Fibroblast of skin of abdomen (primary cell): ENCODE measurements at regions not wholly inside any gene's neighbourhood (a gene's known extent, or its start where the extent isn't known, plus 50 kb on each side); places are given as distances from the start of the nearest gene placed in this dataset.
A peak's percentile ranks its signal among the peaks of the same experiment; 100 is the strongest.

Experiments used
- DNase-seq: peaks from one replicate; pipeline ENCODE4 v3.0.0-alpha.2; 2013

DNA sequence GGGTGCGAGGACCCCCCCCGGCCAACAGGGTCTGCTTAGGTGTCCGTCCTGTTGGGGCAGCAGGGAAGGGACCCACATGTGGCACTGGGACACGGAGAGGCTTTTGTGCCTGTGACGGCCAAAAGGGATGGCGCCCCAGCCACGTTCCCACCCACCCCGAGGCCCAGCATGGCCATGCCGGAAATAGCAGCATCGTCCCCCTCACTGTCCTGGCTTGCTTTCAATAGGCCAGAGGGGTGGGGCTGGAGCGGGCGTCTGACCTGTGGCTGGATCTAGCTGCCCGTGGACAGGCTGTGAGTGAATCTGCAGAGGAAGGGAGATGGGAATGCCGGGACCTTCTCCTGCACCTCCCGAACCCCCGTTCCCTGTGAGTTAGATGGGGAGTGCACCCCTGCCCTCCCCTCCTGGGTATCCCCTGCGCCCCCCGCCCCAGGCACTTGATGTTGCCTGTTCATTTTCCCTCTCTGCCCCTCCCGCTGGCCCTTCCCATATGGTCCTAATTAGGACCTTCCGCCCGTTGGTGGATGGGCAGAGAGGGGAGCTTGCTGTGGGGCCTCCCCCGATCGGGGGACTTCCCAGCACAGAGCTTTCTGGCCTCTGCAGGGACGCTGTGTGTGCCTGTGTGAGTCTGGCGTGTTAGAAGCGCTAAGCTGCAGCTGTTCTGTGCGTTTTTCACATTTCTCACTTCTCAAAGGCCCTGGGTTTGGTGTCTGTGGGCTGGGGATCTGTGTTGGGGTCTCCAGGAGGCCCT is 292.8 kb downstream of the SEC14L1 start:
- DNase-seq = peak; percentile 89

DNA sequence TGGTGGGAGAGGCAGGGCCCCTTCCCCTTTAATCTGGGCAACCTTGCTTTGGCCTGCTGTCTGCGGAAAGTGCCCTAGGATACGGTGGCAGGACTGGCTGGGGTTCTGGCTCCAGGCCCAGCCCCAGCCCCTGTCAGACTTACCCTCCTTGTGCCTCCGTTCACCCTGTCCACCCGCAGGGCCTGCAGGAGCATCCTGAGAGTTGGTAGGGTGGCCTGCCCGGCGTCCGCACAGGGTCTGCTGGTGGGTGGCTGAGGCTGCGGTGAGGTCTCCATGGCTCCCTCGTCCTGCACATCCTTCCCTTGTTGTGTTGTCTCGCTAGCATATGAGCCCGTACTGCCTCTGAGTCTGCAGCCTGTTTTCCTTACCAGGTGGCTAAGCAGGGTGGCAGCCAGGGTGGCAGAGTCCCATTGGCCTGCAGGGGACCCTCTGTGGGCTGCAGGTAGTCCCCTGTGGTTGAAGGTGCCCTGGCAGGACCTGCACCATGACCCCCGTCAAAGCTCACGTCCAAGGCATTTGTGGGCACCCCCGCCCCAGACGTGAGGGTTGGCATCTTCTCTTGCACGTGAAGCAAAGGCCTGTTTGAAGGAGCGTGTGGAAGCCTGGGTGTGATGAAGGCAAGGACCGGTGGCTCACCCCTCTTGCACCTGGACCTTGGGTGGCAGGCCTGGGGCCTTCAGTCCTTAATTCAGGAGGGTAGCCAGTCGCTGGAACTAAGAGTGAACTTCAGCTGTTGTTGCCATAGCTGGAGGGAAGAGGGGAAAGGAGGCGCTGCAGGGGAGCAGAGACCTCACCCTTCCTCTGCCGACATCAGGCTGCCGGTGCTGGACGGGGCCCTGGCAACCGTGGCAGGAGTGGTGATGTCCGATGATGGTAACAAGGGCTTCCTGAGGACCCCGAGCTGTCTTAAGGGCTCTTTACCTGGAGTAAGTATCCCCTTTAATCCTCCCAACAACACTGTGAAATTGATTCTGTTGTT is 293.7 kb downstream of the SEC14L1 start:
- no peak for DNase-seq

DNA sequence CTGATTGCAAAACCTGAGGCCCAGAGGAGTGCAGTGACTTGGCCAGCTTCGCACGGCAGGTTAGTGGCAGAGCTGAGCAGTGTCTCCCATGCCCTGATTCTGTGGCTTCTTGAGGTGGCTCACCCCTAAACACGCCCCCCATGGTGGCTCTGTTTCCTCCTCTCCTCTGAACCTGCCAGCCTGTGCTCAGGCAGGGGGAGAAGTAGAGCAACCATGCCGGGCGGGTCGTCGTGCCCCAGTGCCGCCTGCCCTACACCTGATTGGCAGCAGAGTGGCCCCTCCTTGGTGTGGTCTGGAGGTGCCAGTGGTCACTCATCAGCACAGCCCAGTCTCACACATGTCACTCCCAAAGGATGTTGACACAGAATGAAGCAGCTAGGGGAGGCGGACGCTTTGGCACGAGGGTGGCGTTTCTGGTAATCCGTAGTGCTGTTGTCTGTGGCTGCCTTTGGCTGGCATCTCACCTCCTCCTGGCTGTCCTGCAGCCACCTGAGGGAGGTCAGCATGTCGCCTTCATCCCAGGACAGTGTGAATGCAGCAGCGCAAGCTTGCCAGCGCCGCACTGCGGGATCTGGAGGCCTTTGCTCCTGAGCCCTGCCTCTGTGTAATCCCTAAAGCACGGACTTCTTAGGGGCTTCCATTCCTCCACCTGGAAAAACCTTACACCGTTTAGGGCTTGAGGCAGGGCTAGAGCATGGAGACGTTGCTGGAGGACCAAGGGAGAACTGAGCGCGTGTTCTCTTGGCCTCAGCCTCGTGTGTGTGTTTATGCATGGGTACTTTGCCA is 294.7 kb downstream of the SEC14L1 start:
- DNase-seq = no peak

DNA sequence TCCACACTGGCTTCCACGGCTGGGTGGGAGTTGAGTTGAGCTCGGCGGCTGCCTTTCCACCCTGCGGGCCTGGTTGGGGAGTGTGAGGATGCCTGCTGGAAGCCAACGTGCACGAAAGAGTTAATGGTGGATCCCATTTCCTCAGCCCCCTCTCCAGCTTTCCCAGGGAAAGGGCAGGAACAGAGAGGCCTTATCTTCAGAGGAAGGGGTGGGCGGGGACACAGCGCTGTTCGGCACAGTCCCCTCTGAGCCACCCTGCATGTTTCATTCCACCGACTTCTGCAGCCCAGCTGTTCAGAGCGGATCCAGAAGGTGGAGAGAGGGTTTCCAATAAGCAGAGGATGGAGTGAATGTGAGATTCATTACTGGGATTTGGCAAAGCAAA is 295.3 kb downstream of the SEC14L1 start:
- DNase-seq = peak; percentile 64

GRCh38 chr17:77436481-77436880 is 295.7 kb downstream of the SEC14L1 start:
- no peak for DNase-seq

- DNase-seq = peak; percentile 89
Measured at GRCh38 chr17:77437017-77437416, 296.2 kb downstream of the SEC14L1 start.

DNA sequence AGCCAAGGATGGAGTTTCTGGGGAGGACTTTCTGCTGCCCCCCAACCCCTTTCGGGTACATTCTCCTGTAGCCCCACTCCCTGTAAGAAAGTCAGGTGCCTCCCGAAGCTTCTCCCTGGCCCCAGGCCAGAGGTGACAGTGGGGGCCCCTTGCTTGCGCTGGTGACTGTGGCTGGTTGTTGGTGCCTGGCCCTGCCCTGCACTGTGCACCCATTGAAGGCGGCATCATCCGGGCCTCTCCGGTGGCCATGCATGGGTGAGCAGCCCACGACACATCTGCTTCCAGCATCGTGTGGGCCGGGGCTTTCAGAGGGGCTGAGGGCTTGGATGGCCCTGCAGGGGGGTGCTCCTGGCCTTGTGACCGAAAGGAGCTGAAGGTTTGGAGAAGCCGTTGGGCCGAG is 297.0 kb downstream of the SEC14L1 start:
- no peak for DNase-seq

- no peak for DNase-seq
Measured at GRCh38 chr17:77438241-77439188, 297.7 kb downstream of the SEC14L1 start.

DNA sequence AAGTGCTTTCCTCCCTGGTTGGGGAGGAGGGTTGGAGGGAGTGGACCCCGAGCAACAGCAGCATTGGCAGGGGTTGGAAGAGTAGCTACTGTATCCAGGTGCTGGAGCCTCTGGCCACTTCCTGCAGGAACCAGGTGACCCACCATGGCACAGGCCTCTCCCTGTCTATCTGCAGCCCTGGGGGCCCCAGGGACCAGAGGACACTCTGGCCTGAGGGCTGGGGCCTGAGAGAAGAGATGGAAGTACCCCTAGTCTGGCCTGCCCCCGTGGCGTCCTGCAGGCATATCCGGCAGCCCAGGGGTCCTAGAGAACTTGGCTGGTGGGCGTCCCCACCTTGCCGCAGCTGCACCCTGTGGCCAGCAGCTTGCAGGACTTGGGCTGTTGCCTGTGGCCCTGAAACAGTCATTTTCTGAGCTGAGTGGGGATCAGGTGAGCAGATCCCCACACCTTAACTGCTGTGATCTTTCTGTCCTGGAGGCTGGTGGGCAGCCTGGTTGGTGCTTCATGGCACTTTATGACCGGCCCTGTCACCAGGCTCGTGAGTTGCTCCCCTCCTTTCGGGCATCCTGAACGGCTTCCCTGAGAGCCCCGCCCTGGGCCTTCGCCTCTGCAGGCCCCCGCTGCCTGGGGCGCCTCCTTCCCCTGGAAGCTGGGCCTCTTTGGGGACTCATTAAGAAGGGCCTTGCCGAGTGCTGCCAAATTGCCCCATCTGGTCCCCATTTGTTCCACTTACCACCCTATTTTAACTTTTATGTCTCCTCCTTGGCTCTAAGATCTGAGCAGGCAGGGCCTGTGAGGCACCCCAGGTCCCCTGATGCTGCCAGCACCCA is 298.6 kb downstream of the SEC14L1 start:
- no peak for DNase-seq

GRCh38 chr17:77440560-77440981 is 299.8 kb downstream of the SEC14L1 start:
- no peak for DNase-seq

DNA sequence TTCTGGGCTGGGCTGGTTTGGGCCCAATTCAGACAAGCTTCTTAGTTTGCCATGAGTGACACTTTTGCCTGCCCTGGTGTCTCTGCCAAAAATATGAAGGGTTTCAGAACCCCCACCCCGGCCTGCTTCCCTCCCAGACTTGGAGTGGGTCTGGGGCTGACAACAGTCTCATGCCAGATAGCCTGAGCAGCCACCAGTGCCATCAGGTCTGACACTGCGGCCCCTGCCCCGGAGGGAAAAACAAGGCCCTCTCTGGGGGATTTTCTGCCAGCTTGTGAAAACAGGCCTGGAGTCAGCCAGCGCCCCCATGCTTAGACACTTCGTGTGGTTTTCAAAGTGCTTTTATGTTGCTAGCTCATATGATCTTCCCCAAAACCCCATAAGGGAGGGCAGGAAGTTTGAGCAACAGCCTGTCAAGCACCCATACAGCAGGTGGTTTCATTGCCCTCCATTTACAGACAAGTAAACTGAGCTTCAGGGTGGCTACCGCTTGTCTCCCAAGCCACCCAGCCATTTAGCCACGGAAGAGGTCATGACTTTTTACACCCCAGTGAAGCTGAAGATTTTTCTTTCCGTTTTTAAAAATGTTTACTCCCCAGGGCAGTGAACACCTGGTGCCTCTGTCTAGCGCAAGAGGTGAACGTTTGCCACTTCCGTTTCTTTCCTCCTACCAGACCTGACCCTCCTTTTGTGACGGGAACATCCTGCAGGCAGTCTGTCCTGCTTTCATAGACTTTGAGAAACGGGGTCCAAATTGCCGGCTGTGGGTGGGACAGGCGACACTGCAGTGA is 300.6 kb downstream of the SEC14L1 start:
- DNase-seq = no peak

DNA sequence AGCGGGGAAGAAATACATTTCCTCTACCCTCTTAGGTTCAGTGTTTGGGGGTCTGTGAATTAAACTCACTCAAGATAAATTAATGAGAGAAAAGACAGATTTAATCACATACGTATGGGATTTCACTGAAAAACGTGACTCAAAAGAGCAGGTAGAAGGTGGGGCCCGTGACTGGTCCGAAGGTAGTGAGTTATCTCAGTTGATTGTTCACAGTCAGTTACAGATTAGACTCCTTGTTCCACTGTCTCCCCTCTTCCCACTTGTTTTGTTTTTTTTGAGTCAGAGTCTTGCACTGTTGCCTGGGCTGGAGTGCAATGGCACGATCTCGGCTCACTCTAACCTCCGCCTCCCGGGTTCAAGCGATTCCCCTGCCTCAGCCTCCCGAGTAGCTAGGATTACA is 301.2 kb downstream of the SEC14L1 start:
- no peak for DNase-seq

DNA sequence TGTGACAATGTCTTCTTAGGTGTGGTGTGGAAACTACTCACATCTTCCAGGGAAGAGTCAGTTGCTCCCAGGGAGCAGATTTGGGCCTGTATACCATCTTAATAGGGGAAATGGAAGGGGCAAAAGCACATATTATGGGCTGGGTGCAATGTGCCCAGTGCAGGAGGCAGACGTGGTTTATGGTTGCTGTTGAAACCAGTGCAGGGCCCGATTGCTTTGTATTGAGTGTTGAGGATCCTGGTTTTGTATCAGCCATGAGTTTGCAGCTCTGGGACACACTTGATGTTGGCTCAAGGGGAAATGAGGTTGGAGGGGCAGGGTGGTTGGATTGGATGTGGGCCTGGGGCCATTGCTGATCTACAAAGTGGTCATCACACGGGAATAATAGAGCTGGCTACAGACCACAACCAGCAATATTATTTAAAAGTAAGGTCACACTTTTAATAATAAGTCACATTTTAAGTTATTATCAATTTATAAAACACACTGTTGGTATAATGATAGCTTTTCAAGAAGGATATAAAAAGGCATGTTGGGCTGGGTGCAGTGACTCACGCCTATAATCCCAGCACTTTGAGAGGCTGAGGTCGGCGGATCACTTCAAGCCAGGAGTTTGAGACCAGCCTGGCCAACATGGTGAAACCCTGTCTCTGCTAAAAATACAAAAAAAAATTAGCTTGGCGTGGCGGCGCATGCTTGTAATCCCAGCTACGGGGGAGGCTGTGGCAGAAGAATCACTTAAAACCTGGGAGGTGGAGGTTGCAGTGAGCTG is 302.4 kb downstream of the SEC14L1 start:
- DNase-seq = no peak

DNA sequence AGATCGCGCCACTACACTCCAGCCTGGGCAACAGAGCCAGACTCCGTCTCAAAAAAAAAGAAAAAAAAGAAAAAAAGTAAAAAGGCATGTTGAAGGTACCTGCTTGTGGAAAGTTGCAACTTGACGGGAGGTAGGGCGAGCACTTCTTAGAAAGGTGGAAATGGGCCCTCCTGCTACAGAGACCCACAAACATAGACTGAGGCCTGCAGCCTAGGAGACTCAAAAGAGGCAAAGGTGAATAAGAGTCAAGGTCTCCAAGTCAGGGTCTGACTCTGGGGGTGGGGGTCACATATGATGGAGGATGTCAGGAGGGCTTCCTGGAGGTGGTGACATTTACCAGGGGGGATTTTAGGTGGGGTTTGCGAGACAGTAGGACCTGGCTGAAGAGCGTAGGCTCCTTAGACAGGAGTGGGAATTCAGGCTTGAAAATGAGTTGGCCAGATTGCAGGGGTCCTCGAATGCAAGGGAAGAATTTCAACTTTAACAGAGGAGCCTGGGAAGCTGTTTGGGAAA is 303.0 kb downstream of the SEC14L1 start:
- no peak for DNase-seq

GRCh38 chr17:77444628-77444983 is 303.8 kb downstream of the SEC14L1 start:
- DNase-seq = no peak

DNA sequence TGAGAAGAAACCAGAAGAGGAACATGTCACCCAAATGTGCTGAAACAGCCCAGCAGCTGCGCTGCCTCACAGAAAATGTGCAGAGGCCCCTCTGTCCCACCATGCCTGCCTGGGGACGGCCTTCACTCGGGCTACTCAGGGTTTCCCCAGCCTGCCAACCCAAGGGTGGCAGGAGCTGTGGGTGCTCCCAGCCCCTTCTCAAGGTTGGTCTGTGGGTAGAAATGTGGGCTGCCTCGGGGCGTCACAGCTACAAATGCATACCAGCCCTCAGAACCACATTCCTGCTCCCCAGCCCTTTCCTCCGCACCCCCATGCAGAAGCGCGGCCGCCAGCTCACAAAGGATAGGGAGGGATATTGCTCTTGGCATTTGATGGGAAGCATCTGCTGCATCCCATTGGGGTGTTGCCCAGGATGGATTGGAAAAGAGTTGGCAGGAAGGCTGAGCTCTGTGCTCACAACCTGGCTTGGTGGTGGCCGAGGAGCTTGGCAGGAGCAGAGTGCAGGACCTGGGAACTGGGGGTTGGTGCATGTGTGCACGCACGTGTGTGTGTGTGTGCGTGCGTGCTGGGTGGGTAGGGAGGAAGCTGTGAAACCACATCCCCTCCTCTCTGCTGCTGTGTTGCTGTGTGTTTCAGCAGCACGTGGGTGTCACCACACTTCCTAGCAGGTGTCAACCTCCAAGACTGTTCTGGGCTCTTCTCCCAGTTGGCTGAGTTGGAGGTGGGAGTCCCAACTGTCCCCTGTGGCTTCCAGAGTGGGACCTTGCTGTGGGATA is 304.4 kb downstream of the SEC14L1 start:
- DNase-seq = peak; percentile 71

DNA sequence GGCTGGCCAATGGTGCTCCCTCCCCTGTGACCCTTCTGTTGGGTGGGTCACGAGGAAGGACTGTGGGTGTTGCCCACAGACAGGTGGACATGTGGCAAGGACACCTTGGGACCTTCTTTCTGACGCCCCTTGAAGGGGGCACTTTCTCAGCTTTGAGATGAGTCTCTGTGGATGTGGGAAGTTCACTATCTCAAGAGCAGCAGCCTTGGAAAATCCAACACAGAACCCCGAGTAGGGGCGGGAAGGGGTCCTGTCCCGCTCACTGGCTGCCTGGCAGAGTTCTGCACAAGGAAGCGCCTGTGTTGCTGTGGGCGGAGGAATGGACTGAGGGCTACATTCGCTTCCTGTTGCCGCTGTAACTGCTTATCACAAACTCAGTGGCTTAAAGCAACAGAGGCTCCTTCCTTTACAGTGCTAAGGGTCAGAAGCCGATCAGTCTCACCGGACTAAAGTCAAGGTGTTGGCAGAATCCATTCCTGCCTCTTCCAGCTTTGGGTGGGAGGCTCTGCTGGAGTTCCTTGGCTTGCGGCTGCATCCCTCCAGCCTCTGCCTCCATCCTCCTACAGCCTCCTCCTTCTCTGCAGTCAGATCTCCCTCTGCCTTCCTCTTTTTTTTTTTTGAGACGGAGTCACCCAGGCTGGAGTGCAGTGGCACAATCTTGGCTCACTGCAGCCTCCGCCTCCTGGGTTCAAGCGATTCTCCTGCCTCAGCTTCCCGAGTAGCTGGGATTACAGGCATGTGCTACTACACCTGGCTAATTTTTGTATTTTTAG is 305.2 kb downstream of the SEC14L1 start:
- no peak for DNase-seq
